NCI-H2107 treated with DMSO at 0.1 percent for 48 hours (cell line): ENCODE measurements at regions not wholly inside any gene's neighbourhood (a gene's known extent, or its start where the extent isn't known, plus 50 kb on each side); places are given as distances from the start of the nearest gene placed in this dataset.

Experiments
- DNase-seq: peaks from one replicate; lab custom pipeline; 2025; ENCODE audit not compliant: unreplicated experiment; lab: John Stamatoyannopoulos, UW

GRCh38 chr4:152236519-152237056 lies 299.3 kb downstream of the FBXW7 start:
- DNase-seq = no peak

- no peak for DNase-seq
Observed at GRCh38 chr4:152235718-152236117, 300.2 kb downstream of the FBXW7 start.

GRCh38 chr4:152234571-152234970 lies 301.3 kb downstream of the FBXW7 start:
- DNase-seq = no peak

GRCh38 chr4:152232271-152232670 lies 303.6 kb downstream of the FBXW7 start:
- DNase-seq = no peak

- no peak for DNase-seq
Observed at GRCh38 chr4:152229782-152230289, 306.1 kb downstream of the FBXW7 start.

GRCh38 chr4:152225680-152226079 lies 310.2 kb downstream of the FBXW7 start:
- no peak for DNase-seq

GRCh38 chr4:152224721-152225420 lies 311.0 kb downstream of the FBXW7 start:
- DNase-seq = no peak

- no peak for DNase-seq
Observed at GRCh38 chr4:152224223-152224622, 311.7 kb downstream of the FBXW7 start.

GRCh38 chr4:152223600-152223999 lies 312.3 kb downstream of the FBXW7 start:
- no peak for DNase-seq

- DNase-seq = no peak
Observed at GRCh38 chr4:152221816-152222516, 313.9 kb downstream of the FBXW7 start.

- DNase-seq = no peak
Observed at GRCh38 chr4:152220201-152220666, 315.7 kb downstream of the FBXW7 start.

- peak; percentile 77 for DNase-seq
Observed at GRCh38 chr4:152218576-152218975, 317.3 kb downstream of the FBXW7 start.

GRCh38 chr4:152217896-152218295 lies 318.0 kb downstream of the FBXW7 start:
- no peak for DNase-seq

- no peak for DNase-seq
Observed at GRCh38 chr4:152211936-152212653, 323.8 kb downstream of the FBXW7 start.

GRCh38 chr4:152209772-152210493 lies 326.0 kb downstream of the FBXW7 start:
- no peak for DNase-seq

GRCh38 chr4:152207378-152207720 lies 328.5 kb downstream of the FBXW7 start:
- DNase-seq = no peak

GRCh38 chr4:152206646-152207377 lies 329.1 kb downstream of the FBXW7 start:
- DNase-seq = no peak

- no peak for DNase-seq
Observed at GRCh38 chr4:152206185-152206584, 329.7 kb downstream of the FBXW7 start.

GRCh38 chr4:152202415-152202814 lies 333.5 kb downstream of the FBXW7 start:
- DNase-seq = no peak
